ENCODE measurements at regions not wholly inside any gene's neighbourhood (a gene's known extent, or its start where the extent isn't known, plus 50 kb on each side); places are given as distances from the start of the nearest gene placed in this dataset.

DNA sequence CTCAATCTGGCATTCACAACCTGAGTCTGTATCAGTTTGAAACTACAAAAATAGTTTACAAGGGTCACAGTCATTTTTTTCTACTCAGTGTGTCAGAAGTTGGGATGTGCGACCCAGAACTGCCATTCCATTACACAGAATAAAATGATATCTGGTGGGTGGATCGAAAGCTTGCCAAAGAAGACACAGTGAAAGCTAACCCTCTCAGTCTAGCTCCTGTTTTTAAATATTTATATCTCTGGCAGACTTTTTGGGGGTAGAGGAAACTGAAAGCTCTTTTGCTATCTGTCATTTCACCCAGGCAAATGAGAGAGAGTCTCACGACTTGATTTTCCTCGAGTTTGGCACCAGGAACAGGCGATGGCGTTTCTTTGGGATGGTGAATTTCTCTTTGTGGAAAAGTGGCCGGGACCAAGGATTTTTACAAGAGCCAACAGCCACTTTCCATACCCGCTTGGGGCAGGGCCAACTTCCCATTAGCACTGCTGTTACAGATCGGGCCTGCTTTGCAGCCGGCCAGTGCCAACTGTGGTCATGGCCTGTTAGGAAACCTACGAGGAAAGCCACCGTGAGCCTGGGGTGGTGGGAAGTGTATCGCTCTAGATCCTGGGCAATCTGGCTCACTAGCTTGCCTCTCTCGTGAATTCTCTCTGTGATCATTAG is 185.5 kb upstream of the NFIA start:
- H2BK12ac ChIP-seq (ENCODE audit: low read length in 2 of 2) = no peak overlapping the region
- no peak overlapping the region for H2AK5ac ChIP-seq (ENCODE audit: low read length, severe bottlenecking)
- no peaks in the 10 kb centered on the region for H3K9me3 ChIP-seq (ENCODE audit: control insufficient read depth, low read length)
- 87% methylated on average over 12 of the region's 14 CpGs for WGBS
- no peaks in the 10 kb centered on the region for H3K36me3 ChIP-seq (ENCODE audit: control insufficient read depth in 1 of 2, insufficient read depth in 2 of 2, low read depth in 1 of 2, low read length in 2 of 2)
- H2BK120ac ChIP-seq (ENCODE audit: low read depth, low read length) = no peak overlapping the region
- H4K91ac ChIP-seq (ENCODE audit: low read length) = no peak overlapping the region
- no peak overlapping the region for H3K4me2 ChIP-seq (ENCODE audit: low read length, poor library complexity, severe bottlenecking)
- H3K9ac ChIP-seq (ENCODE audit: low read length) = no peak overlapping the region
- no peak overlapping the region for H4K8ac ChIP-seq (ENCODE audit: low read length)
- no peak overlapping the region for H3K14ac ChIP-seq (ENCODE audit: low read length in 2 of 2)
- H3K27me3 ChIP-seq (ENCODE audit: control insufficient read depth in 1 of 2, insufficient read depth in 1 of 2, low read length in 2 of 2) = no peaks in the 10 kb centered on the region
- H3K4me3 ChIP-seq (ENCODE audit: insufficient read depth in 1 of 2, low read depth in 1 of 2, low read length in 2 of 2) = no peak overlapping the region
- H3K4me1 ChIP-seq (ENCODE audit: control insufficient read depth, insufficient read depth, low read depth, low read length) = no peaks in the 10 kb centered on the region
- no peak overlapping the region for H3K23ac ChIP-seq (ENCODE audit: low read length in 2 of 2)
- H3K27ac ChIP-seq (ENCODE audit: low read length, poor library complexity, severe bottlenecking) = no peak overlapping the region
- no peak overlapping the region for H3K4ac ChIP-seq (ENCODE audit: low read depth in 1 of 2, low read length in 2 of 2)
- no peak overlapping the region for H2BK5ac ChIP-seq (ENCODE audit: low read depth, low read length, poor library complexity, severe bottlenecking)
- no peaks in the 10 kb centered on the region for H3K79me1 ChIP-seq (replicated peaks; ENCODE audit: low read length, poor library complexity, severe bottlenecking)
- H2AFZ ChIP-seq (ENCODE audit: low read depth, low read length) = no peak overlapping the region
- H2BK15ac ChIP-seq (ENCODE audit: low read depth, poor library complexity, severe bottlenecking) = no peak overlapping the region
- H3K18ac ChIP-seq (ENCODE audit: low read depth in 1 of 2, low read length in 2 of 2) = no peak overlapping the region
- DNase-seq = no peak

DNA sequence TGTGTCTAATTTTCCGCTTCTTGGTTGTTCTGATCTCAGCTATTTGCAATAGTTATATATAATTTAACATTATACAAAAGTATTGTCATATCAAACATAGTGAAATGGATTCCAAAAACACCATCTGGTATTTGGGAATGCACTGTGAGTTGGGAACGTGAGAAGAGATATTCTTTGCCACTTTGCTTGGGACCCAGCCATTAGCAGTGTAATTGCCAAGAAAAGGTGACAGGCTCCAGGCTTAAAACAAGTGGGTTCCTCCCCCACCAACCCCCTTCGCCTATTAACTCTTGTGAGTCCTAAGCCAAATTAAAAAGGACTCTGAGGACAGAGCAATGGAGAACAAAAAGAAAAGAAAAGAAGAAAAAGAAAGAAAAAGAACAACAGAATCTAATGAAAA is 186.7 kb upstream of the NFIA start:
- no peak overlapping the region for H4K91ac ChIP-seq (ENCODE audit: low read length)
- no peak overlapping the region for H2AFZ ChIP-seq (ENCODE audit: low read depth, low read length)
- H3K14ac ChIP-seq (ENCODE audit: low read length in 2 of 2) = no peak overlapping the region
- H2AK5ac ChIP-seq (ENCODE audit: low read length, severe bottlenecking) = no peak overlapping the region
- H3K18ac ChIP-seq (ENCODE audit: low read depth in 1 of 2, low read length in 2 of 2) = no peak overlapping the region
- H3K27ac ChIP-seq (ENCODE audit: low read length, poor library complexity, severe bottlenecking) = no peak overlapping the region
- 50% methylated on average over 1 of the region's 3 CpGs for WGBS
- no peaks in the 10 kb centered on the region for H3K36me3 ChIP-seq (ENCODE audit: control insufficient read depth in 1 of 2, insufficient read depth in 2 of 2, low read depth in 1 of 2, low read length in 2 of 2)
- peaks cover 0 to 6% of the 10 kb centered on the region in 2 experiments for H3K27me3 ChIP-seq (ENCODE audit: control insufficient read depth in 1 of 2, insufficient read depth in 1 of 2, low read length in 2 of 2)
- H3K4me3 ChIP-seq (ENCODE audit: insufficient read depth in 1 of 2, low read depth in 1 of 2, low read length in 2 of 2) = no peak overlapping the region
- no peak overlapping the region for H3K4me2 ChIP-seq (ENCODE audit: low read length, poor library complexity, severe bottlenecking)
- H3K9ac ChIP-seq (ENCODE audit: low read length) = no peak overlapping the region
- H3K9me3 ChIP-seq (ENCODE audit: control insufficient read depth, low read length) = no peaks in the 10 kb centered on the region
- no peak for DNase-seq
- H3K4ac ChIP-seq (ENCODE audit: low read depth in 1 of 2, low read length in 2 of 2) = no peak overlapping the region
- H3K23ac ChIP-seq (ENCODE audit: low read length in 2 of 2) = no peak overlapping the region
- no peaks in the 10 kb centered on the region for H3K79me1 ChIP-seq (replicated peaks; ENCODE audit: low read length, poor library complexity, severe bottlenecking)
- no peak overlapping the region for H2BK15ac ChIP-seq (ENCODE audit: low read depth, poor library complexity, severe bottlenecking)
- no peak overlapping the region for H2BK12ac ChIP-seq (ENCODE audit: low read length in 2 of 2)
- H2BK5ac ChIP-seq (ENCODE audit: low read depth, low read length, poor library complexity, severe bottlenecking) = no peak overlapping the region
- H4K8ac ChIP-seq (ENCODE audit: low read length) = no peak overlapping the region
- no peak overlapping the region for H2BK120ac ChIP-seq (ENCODE audit: low read depth, low read length)
- H3K4me1 ChIP-seq (ENCODE audit: control insufficient read depth, insufficient read depth, low read depth, low read length) = no peaks in the 10 kb centered on the region

DNA sequence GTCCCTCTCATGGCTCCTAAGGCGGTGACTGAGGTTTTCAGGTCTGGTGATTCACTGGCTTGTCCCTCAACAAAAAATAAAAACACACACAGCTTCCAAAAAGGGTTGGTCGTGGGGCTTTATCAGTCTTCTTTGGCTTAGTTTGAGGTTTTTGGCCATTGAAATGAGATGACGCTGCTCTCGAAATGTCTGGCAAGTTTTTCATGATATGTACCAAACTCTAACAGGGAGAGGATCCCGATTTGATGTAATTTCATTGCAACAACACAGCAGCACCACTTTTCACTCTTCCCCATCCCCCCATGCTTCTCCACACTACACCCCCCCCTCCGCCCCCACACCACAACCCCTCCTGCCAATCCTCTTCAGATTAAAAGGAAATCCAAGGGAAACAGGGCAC is 187.1 kb upstream of the NFIA start:
- no peak overlapping the region for H3K4ac ChIP-seq (ENCODE audit: low read depth in 1 of 2, low read length in 2 of 2)
- WGBS = 81% methylated on average over 5 of the region's 6 CpGs
- DNase-seq = no peak

GRCh38 chr1:60894741-60895140 is 187.6 kb upstream of the NFIA start:
- peaks cover 0 to 7% of the 10 kb centered on the region in 2 experiments for H3K27me3 ChIP-seq (ENCODE audit: control insufficient read depth in 1 of 2, insufficient read depth in 1 of 2, low read length in 2 of 2)
- H2BK120ac ChIP-seq (ENCODE audit: low read depth, low read length) = no peak overlapping the region
- no peak overlapping the region for H2BK5ac ChIP-seq (ENCODE audit: low read depth, low read length, poor library complexity, severe bottlenecking)
- no peak overlapping the region for H3K27ac ChIP-seq (ENCODE audit: low read length, poor library complexity, severe bottlenecking)
- H3K4me1 ChIP-seq (ENCODE audit: control insufficient read depth, insufficient read depth, low read depth, low read length) = no peaks in the 10 kb centered on the region
- 90% methylated on average over 1 of the region's 2 CpGs for WGBS
- H3K14ac ChIP-seq (ENCODE audit: low read length in 2 of 2) = no peak overlapping the region
- no peak overlapping the region for H3K23ac ChIP-seq (ENCODE audit: low read length in 2 of 2)
- H4K91ac ChIP-seq (ENCODE audit: low read length) = no peak overlapping the region
- H3K79me1 ChIP-seq (replicated peaks; ENCODE audit: low read length, poor library complexity, severe bottlenecking) = no peaks in the 10 kb centered on the region
- H3K4me3 ChIP-seq (ENCODE audit: insufficient read depth in 1 of 2, low read depth in 1 of 2, low read length in 2 of 2) = no peak overlapping the region
- H2AFZ ChIP-seq (ENCODE audit: low read depth, low read length) = no peak overlapping the region
- no peak overlapping the region for H2BK12ac ChIP-seq (ENCODE audit: low read length in 2 of 2)
- no peak overlapping the region for H2BK15ac ChIP-seq (ENCODE audit: low read depth, poor library complexity, severe bottlenecking)
- H3K9ac ChIP-seq (ENCODE audit: low read length) = no peak overlapping the region
- no peaks in the 10 kb centered on the region for H3K9me3 ChIP-seq (ENCODE audit: control insufficient read depth, low read length)
- DNase-seq = no peak
- no peak overlapping the region for H3K4ac ChIP-seq (ENCODE audit: low read depth in 1 of 2, low read length in 2 of 2)
- no peak overlapping the region for H3K18ac ChIP-seq (ENCODE audit: low read depth in 1 of 2, low read length in 2 of 2)
- H4K8ac ChIP-seq (ENCODE audit: low read length) = no peak overlapping the region
- H2AK5ac ChIP-seq (ENCODE audit: low read length, severe bottlenecking) = no peak overlapping the region
- H3K36me3 ChIP-seq (ENCODE audit: control insufficient read depth in 1 of 2, insufficient read depth in 2 of 2, low read depth in 1 of 2, low read length in 2 of 2) = no peaks in the 10 kb centered on the region
- no peak overlapping the region for H3K4me2 ChIP-seq (ENCODE audit: low read length, poor library complexity, severe bottlenecking)

More for the DNA sequence above, 187.1 kb upstream of the NFIA start:
- Histone ChIP-seq H2BK5ac (ENCODE audit: low read depth, low read length, poor library complexity, severe bottlenecking) (no peak overlapping the region), H3K14ac (ENCODE audit: low read length in 2 of 2) (no peak overlapping the region), H4K8ac (ENCODE audit: low read length) (no peak overlapping the region), H2BK12ac (ENCODE audit: low read length in 2 of 2) (no peak overlapping the region), H3K23ac (ENCODE audit: low read length in 2 of 2) (no peak overlapping the region), H3K27ac (ENCODE audit: low read length, poor library complexity, severe bottlenecking) (no peak overlapping the region), H3K9ac (ENCODE audit: low read length) (no peak overlapping the region), H3K27me3 (ENCODE audit: control insufficient read depth in 1 of 2, insufficient read depth in 1 of 2, low read length in 2 of 2) (peaks cover 0 to 7% of the 10 kb centered on the region in 2 experiments), H2BK120ac (ENCODE audit: low read depth, low read length) (no peak overlapping the region), H3K4me2 (ENCODE audit: low read length, poor library complexity, severe bottlenecking) (no peak overlapping the region), H3K4me1 (ENCODE audit: control insufficient read depth, insufficient read depth, low read depth, low read length) (no peaks in the 10 kb centered on the region), H2BK15ac (ENCODE audit: low read depth, poor library complexity, severe bottlenecking) (no peak overlapping the region), H3K79me1 (replicated peaks; ENCODE audit: low read length, poor library complexity, severe bottlenecking) (no peaks in the 10 kb centered on the region), H4K91ac (ENCODE audit: low read length) (no peak overlapping the region), H2AFZ (ENCODE audit: low read depth, low read length) (no peak overlapping the region), H3K18ac (ENCODE audit: low read depth in 1 of 2, low read length in 2 of 2) (no peak overlapping the region), H2AK5ac (ENCODE audit: low read length, severe bottlenecking) (no peak overlapping the region), H3K9me3 (ENCODE audit: control insufficient read depth, low read length) (no peaks in the 10 kb centered on the region), H3K36me3 (ENCODE audit: control insufficient read depth in 1 of 2, insufficient read depth in 2 of 2, low read depth in 1 of 2, low read length in 2 of 2) (no peaks in the 10 kb centered on the region), H3K4me3 (ENCODE audit: insufficient read depth in 1 of 2, low read depth in 1 of 2, low read length in 2 of 2) (no peak overlapping the region)
